ENCODE measurements at regions not wholly inside any gene's neighbourhood (a gene's known extent, or its start where the extent isn't known, plus 50 kb on each side); places are given as distances from the start of the nearest gene placed in this dataset.
A peak's percentile ranks its signal among the peaks of the same experiment; 100 is the strongest.

GRCh38 chr2:43136876-43137275 is 89.5 kb downstream of the ZFP36L2 start:
- peaks cover 86% of the 10 kb centered on the region for H3K4me1 Mint-ChIP-seq (ENCODE audit: low read depth)
- no peaks in the 10 kb centered on the region for H3K27me3 Mint-ChIP-seq
- peak overlapping the region; percentile 91 for H3K27ac Mint-ChIP-seq
- no peaks in the 10 kb centered on the region for H3K9me3 Mint-ChIP-seq (ENCODE audit: low read depth)
- no peaks in the 10 kb centered on the region for H3K36me3 Mint-ChIP-seq
- H3K4me3 Mint-ChIP-seq, result peak overlapping the region; percentile 41

- Mint-ChIP-seq H3K4me3 (peak overlapping the region; percentile 51), H3K27me3 (no peaks in the 10 kb centered on the region), H3K4me1 (ENCODE audit: low read depth) (peaks cover 87% of the 10 kb centered on the region), H3K27ac (peak overlapping the region; percentile 91), H3K9me3 (ENCODE audit: low read depth) (no peaks in the 10 kb centered on the region), H3K36me3 (no peaks in the 10 kb centered on the region)
Observed at GRCh38 chr2:43136011-43136799, 90.2 kb downstream of the ZFP36L2 start.

- H3K9me3 Mint-ChIP-seq (ENCODE audit: low read depth), result no peaks in the 10 kb centered on the region
- H3K27me3 Mint-ChIP-seq, result no peaks in the 10 kb centered on the region
- peaks cover 91% of the 10 kb centered on the region for H3K4me1 Mint-ChIP-seq (ENCODE audit: low read depth)
- H3K27ac Mint-ChIP-seq, result peak overlapping the region; percentile 91
- H3K36me3 Mint-ChIP-seq, result no peaks in the 10 kb centered on the region
- H3K4me3 Mint-ChIP-seq, result peak overlapping the region; percentile 59
Observed at GRCh38 chr2:43135583-43135982, 90.8 kb downstream of the ZFP36L2 start.

- peaks cover 91% of the 10 kb centered on the region for H3K4me1 Mint-ChIP-seq (ENCODE audit: low read depth)
- H3K9me3 Mint-ChIP-seq (ENCODE audit: low read depth), result no peaks in the 10 kb centered on the region
- peak overlapping the region; percentile 97 for H3K27ac Mint-ChIP-seq
- H3K27me3 Mint-ChIP-seq, result no peaks in the 10 kb centered on the region
- peak overlapping the region; percentile 69 for H3K4me3 Mint-ChIP-seq
- H3K36me3 Mint-ChIP-seq, result no peaks in the 10 kb centered on the region
Observed at GRCh38 chr2:43134571-43134889, 91.9 kb downstream of the ZFP36L2 start.

GRCh38 chr2:43133708-43134570 is 92.5 kb downstream of the ZFP36L2 start:
- Mint-ChIP-seq H3K36me3 (no peaks in the 10 kb centered on the region), H3K27me3 (no peaks in the 10 kb centered on the region), H3K9me3 (ENCODE audit: low read depth) (no peaks in the 10 kb centered on the region), H3K4me3 (peak overlapping the region; percentile 69), H3K27ac (peak overlapping the region; percentile 97), H3K4me1 (ENCODE audit: low read depth) (peaks cover 94% of the 10 kb centered on the region)

- Mint-ChIP-seq H3K36me3 (no peaks in the 10 kb centered on the region), H3K27ac (peak overlapping the region; percentile 97), H3K4me3 (peak overlapping the region; percentile 69), H3K27me3 (no peaks in the 10 kb centered on the region), H3K4me1 (ENCODE audit: low read depth) (peaks cover 94% of the 10 kb centered on the region), H3K9me3 (ENCODE audit: low read depth) (no peaks in the 10 kb centered on the region)
Observed at GRCh38 chr2:43133336-43133707, 93.1 kb downstream of the ZFP36L2 start.

GRCh38 chr2:43132683-43133301 is 93.6 kb downstream of the ZFP36L2 start:
- Mint-ChIP-seq H3K36me3 (no peaks in the 10 kb centered on the region), H3K4me1 (ENCODE audit: low read depth) (peaks cover 94% of the 10 kb centered on the region), H3K9me3 (ENCODE audit: low read depth) (no peaks in the 10 kb centered on the region), H3K27me3 (no peaks in the 10 kb centered on the region), H3K27ac (peak overlapping the region; percentile 97), H3K4me3 (peak overlapping the region; percentile 56)

- H3K27ac Mint-ChIP-seq, result peak overlapping the region; percentile 88
Observed at GRCh38 chr2:43131890-43132682, 94.3 kb downstream of the ZFP36L2 start.

GRCh38 chr2:43131051-43131889 is 95.1 kb downstream of the ZFP36L2 start:
- peak overlapping the region; percentile 77 for H3K27ac Mint-ChIP-seq
- peaks cover 86% of the 10 kb centered on the region for H3K4me1 Mint-ChIP-seq (ENCODE audit: low read depth)
- no peaks in the 10 kb centered on the region for H3K36me3 Mint-ChIP-seq
- H3K9me3 Mint-ChIP-seq (ENCODE audit: low read depth), result no peaks in the 10 kb centered on the region
- peak overlapping the region; percentile 45 for H3K4me3 Mint-ChIP-seq
- H3K27me3 Mint-ChIP-seq, result no peaks in the 10 kb centered on the region

More at GRCh38 chr2:43131890-43132682, 94.3 kb downstream of the ZFP36L2 start:
- Mint-ChIP-seq H3K4me1 (ENCODE audit: low read depth) (peaks cover 94% of the 10 kb centered on the region), H3K27me3 (no peaks in the 10 kb centered on the region), H3K4me3 (peak overlapping the region; percentile 53), H3K9me3 (ENCODE audit: low read depth) (no peaks in the 10 kb centered on the region), H3K36me3 (no peaks in the 10 kb centered on the region)

- peak overlapping the region; percentile 71 for H3K4me3 Mint-ChIP-seq
Observed at GRCh38 chr2:43130548-43130875, 95.9 kb downstream of the ZFP36L2 start.

GRCh38 chr2:43129676-43130547 is 96.5 kb downstream of the ZFP36L2 start:
- Mint-ChIP-seq H3K9me3 (ENCODE audit: low read depth) (no peaks in the 10 kb centered on the region), H3K36me3 (no peaks in the 10 kb centered on the region), H3K27me3 (no peaks in the 10 kb centered on the region), H3K4me3 (peak overlapping the region; percentile 71), H3K27ac (peak overlapping the region; percentile 77), H3K4me1 (ENCODE audit: low read depth) (peaks cover 87% of the 10 kb centered on the region)

More at GRCh38 chr2:43130548-43130875, 95.9 kb downstream of the ZFP36L2 start:
- Mint-ChIP-seq H3K36me3 (no peaks in the 10 kb centered on the region), H3K4me1 (ENCODE audit: low read depth) (peaks cover 86% of the 10 kb centered on the region), H3K9me3 (ENCODE audit: low read depth) (no peaks in the 10 kb centered on the region), H3K27me3 (no peaks in the 10 kb centered on the region), H3K27ac (peak overlapping the region; percentile 77)

- Mint-ChIP-seq H3K9me3 (ENCODE audit: low read depth) (no peaks in the 10 kb centered on the region), H3K36me3 (no peaks in the 10 kb centered on the region), H3K27ac (peak overlapping the region; percentile 78), H3K4me3 (peak overlapping the region; percentile 34), H3K27me3 (no peaks in the 10 kb centered on the region), H3K4me1 (ENCODE audit: low read depth) (peaks cover 88% of the 10 kb centered on the region)
Observed at GRCh38 chr2:43128559-43128955, 97.8 kb downstream of the ZFP36L2 start.

GRCh38 chr2:43127941-43128558 is 98.4 kb downstream of the ZFP36L2 start:
- Mint-ChIP-seq H3K4me1 (ENCODE audit: low read depth) (peaks cover 86% of the 10 kb centered on the region), H3K4me3 (peak overlapping the region; percentile 34), H3K27ac (peak overlapping the region; percentile 78)

More at GRCh38 chr2:43127941-43128558, 98.4 kb downstream of the ZFP36L2 start:
- Mint-ChIP-seq H3K36me3 (no peaks in the 10 kb centered on the region), H3K27me3 (no peaks in the 10 kb centered on the region), H3K9me3 (ENCODE audit: low read depth) (no peaks in the 10 kb centered on the region)

Measured in activated naive CD8-positive, alpha-beta T cell (primary cell).